Medulla oblongata (tissue), 1 donor: ENCODE measurements at regions not wholly inside any gene's neighbourhood (a gene's known extent, or its start where the extent isn't known, plus 50 kb on each side); places are given as distances from the start of the nearest gene placed in this dataset.
"Not testable (repeated sequence)": the region's sequence is repeated elsewhere in the genome, so short reads cannot be mapped to it uniquely, and the experiment has no call there.

ENCODE experiments used
- DNase-seq: peaks from one replicate; pipeline ENCODE4 v3.0.0-alpha.2; 2015; ENCODE audit errors: extremely low spot score

DNA sequence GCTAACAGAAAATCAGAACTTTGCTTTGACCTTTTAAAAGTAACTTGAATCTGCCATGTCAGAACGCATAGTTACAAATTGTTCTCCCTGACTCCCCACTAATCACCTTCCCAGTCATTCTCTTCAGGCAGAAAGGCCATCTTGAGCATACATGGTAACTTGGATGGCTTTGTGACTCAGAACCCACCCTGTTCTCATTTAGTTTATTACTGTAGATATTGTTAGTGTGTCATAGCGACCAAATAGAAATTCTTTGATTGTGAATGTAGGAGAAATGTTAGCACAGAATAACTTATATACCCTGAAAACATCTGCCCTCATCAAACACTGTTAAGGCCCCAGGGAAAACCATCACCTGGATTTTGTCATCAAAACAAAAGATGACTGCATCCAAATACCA is 382.0 kb downstream of the MAGEB5 start:
- DNase-seq, result no peak

GRCh38 chrX:26590849-26591248 is 374.9 kb downstream of the MAGEB5 start:
- DNase-seq, result no peak

- peak; percentile 1 for DNase-seq
Observed at GRCh38 chrX:26586570-26586969, 370.6 kb downstream of the MAGEB5 start.

GRCh38 chrX:26581091-26581490 is 365.1 kb downstream of the MAGEB5 start:
- no peak for DNase-seq

DNA sequence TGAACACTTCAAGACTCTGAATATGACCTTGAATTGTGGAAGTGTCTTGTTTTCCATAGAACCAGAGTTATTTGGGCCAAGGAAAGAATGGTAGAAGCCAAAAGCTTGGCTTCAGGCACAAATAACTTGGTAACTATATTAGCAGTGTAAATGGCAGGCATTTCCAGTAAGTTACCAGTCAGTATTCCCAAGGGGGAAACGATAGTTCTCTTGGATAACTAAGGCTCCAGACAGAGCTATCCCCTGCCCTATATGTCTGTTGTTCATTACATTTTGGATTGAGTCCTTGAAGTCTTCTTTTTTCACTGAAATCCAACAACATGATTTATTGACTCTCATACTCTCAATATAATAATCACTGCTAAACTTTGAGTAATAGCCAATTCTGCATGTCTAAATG is 364.1 kb downstream of the MAGEB5 start:
- no peak for DNase-seq

DNA sequence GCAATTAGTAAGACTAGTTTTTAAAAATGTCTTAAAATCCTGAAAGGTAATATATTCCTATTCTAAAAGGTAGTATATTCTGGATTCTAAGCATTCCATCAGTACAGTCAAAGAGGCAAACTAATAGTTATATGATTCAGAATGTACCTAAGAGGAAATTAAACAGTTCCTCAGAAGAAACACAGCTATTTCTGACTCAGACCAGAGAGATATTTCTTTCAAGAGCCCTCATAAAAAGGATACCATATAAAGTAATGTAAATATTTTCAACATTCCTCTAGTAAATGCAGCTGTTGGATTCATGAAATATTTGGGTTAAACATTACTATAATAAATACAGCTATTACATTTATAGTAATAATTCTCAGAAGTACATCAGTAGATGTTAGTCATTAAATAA is 358.3 kb downstream of the MAGEB5 start:
- no peak for DNase-seq

DNA sequence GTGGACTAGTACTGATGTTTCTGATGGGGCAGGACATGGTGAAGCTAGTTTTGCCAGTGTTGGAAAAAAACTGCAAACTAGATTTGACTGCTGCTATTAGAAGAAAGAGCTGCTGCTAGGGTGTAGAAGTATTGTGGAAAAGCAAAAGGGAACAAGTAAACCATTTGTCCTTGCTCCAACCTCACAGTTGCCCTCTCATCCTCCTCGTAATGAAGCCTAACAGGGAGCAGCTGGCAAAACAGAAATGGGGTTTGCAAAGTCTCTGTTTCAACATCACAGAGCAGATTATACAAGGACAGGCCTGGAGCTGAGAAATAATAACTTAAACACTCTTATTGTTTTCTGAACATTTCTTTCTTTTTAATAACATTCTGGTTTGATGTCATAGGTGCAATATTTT is 346.2 kb downstream of the MAGEB5 start:
- DNase-seq, result peak; percentile 1

DNA sequence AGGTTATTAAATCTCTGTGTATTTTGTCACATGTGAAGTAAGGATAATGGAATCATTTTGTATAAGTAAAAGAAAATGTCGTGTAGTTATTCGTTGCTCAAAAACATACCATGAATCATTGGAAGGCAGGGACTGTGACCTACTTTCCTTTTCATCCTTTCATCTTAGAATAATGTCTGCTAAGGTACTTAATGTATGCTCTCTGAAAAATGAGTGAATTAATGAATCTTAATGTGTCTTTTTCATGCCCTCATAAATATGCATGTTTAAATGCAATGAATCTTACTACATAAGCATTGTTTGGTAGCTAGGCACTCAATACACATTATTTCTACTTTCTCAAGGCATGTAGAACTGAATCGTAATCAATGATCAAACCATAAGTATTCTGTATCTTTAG is 343.9 kb downstream of the MAGEB5 start:
- DNase-seq, result no peak

GRCh38 chrX:26558719-26559386 is 342.9 kb downstream of the MAGEB5 start:
- DNase-seq, result no peak

DNA sequence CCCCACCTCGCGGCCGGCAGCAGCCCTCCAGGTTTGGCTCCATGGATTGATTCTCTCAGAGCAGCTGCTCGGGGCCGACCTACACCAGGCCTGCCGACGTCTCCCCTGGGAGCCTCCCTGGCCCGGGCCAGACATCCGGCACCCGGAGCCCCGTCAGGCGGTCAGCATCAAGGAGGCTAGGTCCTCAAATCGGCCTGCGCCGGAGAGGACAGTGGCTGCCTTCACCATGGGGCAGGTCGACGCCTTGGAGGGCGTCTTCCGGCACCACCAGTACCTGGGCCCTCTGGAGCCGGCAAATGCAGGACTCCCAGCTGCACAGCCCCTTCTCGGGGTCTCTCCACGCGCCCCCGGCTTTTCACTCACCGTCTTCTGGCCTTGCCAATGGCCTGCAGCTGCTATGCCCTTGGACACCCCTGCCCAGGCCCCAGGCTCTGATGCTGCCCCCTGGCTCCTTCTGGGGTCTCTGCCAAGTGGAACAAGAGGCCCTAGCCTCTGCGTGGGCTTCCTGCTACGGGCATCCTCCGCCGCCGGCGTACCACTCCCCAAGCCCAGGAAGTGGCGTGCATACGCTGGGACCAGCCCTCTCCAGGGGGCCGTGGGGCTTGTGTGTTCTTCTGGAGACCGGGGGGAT is 341.8 kb downstream of the MAGEB5 start:
- no peak for DNase-seq

DNA sequence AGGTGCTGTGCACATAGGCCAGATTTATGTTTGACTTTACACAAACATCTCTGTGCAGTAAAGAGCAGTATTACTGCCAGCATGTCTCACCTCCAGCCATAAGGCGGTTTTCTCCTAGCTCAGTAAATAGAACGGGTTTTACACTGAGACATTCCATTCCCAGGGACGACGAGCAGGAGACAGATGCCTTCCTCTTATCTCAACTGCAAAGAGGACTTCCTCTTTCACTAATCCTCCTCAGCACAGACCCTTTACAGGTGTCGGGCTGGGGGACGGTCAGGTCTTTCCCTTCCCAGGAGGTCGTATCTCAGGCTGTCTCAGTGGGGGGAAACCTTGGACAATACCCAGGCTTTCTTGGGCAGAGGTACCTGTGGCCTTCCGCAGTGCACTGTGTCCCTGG is 309.8 kb downstream of the MAGEB5 start:
- DNase-seq, result not testable (repeated sequence)

- DNase-seq, result no peak
Observed at GRCh38 chrX:26522501-26522900, 306.5 kb downstream of the MAGEB5 start.

DNA sequence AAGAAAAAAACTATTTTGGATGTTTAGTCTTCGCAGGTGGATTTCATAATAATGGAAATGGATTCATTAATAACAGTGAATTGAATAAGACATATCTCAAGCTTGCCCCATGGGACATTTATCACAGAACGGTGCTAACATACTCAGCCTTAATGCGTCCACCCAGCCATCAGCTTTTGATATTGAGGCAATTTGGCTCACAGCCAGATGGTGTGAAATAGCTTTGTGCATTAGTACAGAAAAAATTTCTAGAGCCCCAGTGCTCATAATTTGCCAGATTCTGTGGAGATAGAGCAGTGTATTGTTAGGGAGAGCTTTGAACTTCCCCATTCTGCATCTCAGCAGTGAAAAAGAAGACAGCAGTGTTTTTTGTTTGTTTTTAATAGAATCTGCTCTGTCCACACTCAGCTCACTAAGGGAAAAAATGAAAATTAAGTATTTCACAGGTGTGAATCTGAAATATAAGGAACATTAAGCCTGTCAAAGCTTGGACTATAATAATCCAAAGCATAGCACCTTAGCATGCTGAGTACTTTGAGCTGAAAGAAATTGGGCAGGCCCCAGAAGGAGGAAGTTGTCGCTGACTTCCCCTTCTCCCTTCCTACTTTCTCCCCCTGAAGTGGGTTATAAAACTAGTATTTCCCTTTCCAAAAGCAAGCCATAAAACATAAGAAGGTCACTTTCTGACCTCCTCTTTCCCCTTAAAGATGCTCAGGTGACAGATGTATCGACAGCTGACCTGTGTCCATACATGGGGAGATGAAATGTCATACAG is 295.8 kb downstream of the MAGEB5 start:
- peak; percentile 10 for DNase-seq

DNA sequence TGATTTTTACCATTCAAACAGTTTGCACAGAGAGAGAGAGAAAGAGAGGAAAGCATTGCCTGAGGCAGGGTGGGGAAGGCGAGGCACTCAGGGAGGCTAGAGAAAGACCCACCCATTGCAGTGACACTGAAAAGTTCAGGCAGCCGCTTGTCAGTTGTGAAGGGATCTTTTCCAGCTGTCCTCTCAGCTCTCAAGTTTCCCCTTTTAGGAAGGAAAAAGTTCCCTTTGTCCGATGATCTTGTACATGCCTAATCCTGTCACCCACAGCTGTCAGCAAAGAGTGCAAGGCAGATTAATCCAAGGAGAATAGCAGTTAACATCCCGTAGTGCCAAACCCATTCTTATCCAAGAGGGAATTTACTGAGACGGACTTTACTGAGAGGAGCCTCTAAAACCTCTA is 255.0 kb downstream of the MAGEB5 start:
- no peak for DNase-seq

GRCh38 chrX:26466387-26466786 is 250.4 kb downstream of the MAGEB5 start:
- no peak for DNase-seq

- DNase-seq, result no peak
Observed at GRCh38 chrX:26445288-26445687, 229.3 kb downstream of the MAGEB5 start.

DNA sequence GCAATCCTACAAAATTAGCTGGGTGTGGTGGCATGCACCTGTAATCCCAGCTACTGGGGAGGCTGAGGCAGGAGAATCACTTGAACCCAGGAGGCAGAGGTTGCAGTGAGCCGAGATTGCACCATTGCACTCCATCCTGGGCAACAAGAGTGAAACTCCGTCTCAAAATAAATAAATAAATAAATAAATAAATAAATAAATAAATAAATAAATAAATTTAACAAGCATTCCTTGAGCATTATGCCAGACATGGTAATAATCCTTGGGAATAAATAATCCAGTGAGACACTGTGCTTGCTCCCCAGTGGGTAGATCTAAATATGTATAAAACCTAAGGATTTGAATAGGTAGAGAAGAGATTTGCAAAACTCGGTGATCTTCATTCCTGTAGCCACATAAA is 228.4 kb downstream of the MAGEB5 start:
- DNase-seq, result not testable (repeated sequence)

DNA sequence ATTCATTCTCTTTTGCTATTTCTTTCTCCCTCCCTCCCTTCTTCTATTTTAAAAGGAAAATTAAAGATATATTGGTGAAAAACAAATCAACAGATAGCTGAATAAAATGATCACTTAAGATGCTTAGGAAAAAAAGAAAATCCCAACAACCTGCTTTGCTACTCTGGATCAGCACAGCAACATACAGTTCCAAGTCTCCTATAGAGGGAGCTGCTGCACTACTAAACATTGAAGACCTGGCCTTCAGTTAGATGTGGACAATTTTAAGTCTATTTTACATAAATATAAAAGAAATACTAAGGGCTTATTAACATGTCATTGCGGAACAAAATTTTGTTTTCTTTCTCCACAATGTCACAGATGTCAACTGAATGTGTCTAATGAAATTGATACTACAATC is 226.4 kb downstream of the MAGEB5 start:
- peak; percentile 3 for DNase-seq

GRCh38 chrX:26414534-26414933 is 198.6 kb downstream of the MAGEB5 start:
- no peak for DNase-seq

DNA sequence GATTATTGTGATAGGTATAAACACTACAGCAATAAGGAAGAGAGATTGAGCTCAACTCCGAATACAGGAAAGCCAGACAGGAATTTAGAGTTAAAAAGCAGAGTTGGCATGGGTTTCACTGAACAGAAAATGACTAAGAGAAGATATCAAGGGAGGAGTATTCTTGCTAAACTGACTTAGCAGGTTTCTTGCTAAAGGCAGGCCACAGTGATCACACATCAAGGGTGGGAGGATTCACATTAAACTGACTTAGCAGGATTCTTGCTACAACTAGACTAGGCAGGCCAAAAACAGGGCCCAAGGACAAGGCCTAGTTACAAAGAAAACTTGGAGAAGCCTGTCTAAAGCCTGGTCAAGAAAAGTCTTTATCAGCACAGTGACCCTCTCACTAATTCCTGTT is 195.1 kb downstream of the MAGEB5 start:
- DNase-seq, result no peak

DNA sequence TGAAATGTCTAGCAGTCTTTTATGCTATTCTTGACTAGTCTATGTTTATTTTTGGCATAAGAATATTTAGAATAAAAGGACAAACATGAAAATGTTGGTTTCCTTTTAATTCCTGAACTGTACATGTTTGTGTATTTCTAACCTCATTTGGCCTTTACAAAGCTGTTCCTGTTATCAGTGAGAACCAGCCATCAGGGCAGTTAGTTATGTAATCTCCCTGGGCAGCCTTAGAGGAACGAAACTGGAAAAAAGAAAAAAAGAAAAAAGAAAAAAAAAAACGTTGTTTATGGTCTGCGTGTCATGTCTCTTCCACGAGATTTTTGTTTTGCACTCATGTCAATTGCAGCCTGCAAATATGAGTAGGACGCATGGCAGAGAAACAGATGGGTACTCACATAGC is 193.7 kb downstream of the MAGEB5 start:
- no peak for DNase-seq

DNA sequence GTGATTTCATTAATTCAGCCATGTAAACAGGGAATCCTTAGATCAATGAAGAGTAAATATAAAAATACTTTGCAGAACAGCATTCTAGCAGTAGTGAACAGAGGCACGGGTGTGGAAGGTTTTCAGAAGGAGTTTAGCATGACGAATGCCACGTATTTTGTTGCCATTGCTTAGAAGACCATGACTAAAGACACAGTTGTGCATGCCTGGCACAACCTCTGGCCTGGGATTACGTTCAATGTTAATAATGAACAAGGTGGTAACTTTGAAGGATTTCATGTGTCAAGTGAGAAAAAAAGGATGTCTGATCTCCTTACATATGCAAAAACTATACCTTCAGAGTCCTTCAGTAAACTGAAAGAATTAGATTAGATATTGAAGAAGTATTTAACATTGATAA is 171.9 kb downstream of the MAGEB5 start:
- DNase-seq, result no peak
